ENCODE measurements at regions not wholly inside any gene's neighbourhood (a gene's known extent, or its start where the extent isn't known, plus 50 kb on each side); places are given as distances from the start of the nearest gene placed in this dataset.

DNA sequence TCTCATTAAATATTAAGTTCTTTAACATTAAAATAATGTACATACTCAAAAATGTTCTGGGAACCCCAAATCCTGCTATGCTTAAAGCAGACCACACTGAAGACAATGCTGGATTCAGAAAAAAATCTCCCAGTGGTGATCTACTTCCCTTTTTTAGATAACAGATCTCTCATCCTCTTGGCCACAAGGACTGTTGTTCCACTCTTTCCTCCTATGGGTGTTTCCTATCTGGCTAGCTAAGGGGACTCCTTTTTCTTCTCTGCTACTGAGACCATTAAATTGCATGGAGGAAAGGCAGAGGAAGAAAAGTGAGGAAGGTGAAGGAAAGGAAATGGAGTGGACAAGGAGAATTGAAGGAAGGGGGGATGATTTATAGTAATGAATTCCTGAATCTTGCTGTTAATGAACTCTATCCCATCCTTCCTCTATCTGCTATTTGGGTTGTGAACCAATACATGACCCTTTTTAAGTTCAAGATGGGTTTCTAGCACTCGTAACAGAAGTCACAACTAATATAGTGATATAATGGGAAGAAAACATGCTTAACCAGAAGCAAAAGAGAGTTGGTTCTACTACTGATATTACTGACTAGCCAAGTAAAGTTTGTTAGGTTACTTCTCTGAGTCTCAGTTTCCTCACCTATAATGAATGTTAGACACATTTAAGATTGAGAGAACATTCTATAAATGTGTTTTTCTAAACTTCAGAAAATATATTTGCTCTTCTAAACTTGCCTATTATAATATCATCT lies 53.2 kb downstream of the PIK3C2A start:
- no peak for TF ChIP-seq POLR2A (IDR thresholded peaks at IDR 0.05)
- no peak for TF ChIP-seq CTCF (IDR thresholded peaks at IDR 0.05)

Measured in tibial nerve (tissue), 3 donors.